Adrenal gland (tissue), 5 donors: ENCODE measurements at regions not wholly inside any gene's neighbourhood (a gene's known extent, or its start where the extent isn't known, plus 50 kb on each side); places are given as distances from the start of the nearest gene placed in this dataset.

ENCODE experiments used
- POLR2A ChIP-seq, 2 donors: fragments of 450-650 bp; IDR thresholded peaks; one replicate each; pipeline ENCODE4 v1.6.1; 2017; ENCODE audit warnings: antibody characterized with exemption in 2 of 2, mild to moderate bottlenecking in 2 of 2, moderate library complexity in 1 of 2
- TF ChIP-seq, protein P1 (sequence below), 6 experiments: fragments of 450-650 bp in 4 of 6; fragments of 200-600 bp in 2 of 6; sonication (generic) in 1 of 6; IDR thresholded peaks; 1 replicate in 5 of 6; 2 replicates in 1 of 6; pipeline versions ENCODE4 v1.5.1 to v1.8.0; 2016 to 2021; ENCODE audit warnings: antibody characterized with exemption in 6 of 6, mild to moderate bottlenecking in 2 of 6, moderate library complexity in 1 of 6
- donor health status: DM: no; HTN: no; CAD: no.

DNA sequence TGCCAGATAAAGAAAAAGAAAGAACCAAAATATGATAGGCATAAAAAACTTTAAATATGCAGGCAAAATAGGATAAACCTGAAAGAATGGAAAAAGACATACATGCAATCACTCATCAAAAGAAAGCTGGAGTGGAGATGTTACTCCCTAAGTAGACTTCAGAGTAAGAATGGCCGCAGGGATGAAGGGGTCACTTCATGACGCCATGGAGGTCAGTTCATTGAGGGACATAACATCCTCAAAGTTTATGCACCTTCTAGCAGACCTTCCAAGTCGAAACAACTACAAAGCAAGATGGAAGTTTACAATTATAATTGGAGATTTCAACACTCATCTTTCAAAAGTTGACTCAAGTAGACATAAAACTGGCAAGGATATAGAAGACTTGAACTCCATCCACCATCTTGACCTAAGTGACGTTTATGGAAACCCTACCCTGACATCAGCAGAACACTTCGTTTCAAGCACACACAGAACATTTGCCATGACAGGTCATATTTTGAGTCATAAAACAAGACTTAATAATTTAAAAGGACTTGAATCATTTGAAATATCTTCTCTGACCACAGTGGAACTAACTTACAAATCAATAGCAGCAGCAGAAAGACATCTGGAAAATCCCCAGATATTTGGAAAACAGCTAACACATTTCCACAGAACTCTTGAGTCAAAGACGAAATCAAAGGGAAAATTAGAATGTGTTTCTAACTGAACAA is 106.0 kb upstream of the LRPAP1 start:
- TF ChIP-seq, protein P1, sequence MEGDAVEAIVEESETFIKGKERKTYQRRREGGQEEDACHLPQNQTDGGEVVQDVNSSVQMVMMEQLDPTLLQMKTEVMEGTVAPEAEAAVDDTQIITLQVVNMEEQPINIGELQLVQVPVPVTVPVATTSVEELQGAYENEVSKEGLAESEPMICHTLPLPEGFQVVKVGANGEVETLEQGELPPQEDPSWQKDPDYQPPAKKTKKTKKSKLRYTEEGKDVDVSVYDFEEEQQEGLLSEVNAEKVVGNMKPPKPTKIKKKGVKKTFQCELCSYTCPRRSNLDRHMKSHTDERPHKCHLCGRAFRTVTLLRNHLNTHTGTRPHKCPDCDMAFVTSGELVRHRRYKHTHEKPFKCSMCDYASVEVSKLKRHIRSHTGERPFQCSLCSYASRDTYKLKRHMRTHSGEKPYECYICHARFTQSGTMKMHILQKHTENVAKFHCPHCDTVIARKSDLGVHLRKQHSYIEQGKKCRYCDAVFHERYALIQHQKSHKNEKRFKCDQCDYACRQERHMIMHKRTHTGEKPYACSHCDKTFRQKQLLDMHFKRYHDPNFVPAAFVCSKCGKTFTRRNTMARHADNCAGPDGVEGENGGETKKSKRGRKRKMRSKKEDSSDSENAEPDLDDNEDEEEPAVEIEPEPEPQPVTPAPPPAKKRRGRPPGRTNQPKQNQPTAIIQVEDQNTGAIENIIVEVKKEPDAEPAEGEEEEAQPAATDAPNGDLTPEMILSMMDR (IDR thresholded peaks at IDR 0.05) = no peak
- no peak for TF ChIP-seq POLR2A (IDR thresholded peaks at IDR 0.05)
